HG03066 (cell line): ENCODE measurements at regions not wholly inside any gene's neighbourhood (a gene's known extent, or its start where the extent isn't known, plus 50 kb on each side); places are given as distances from the start of the nearest gene placed in this dataset.
"Not testable (repeated sequence)": the region's sequence is repeated elsewhere in the genome, so short reads cannot be mapped to it uniquely, and the experiment has no call there.

Experiments used
- ATAC-seq: cut with Tn5 transposase; IDR thresholded peaks from one replicate; pipeline ENCODE4 v1.9.1; 2021; ENCODE audit warnings: low read depth; ENCODE audit not compliant: unreplicated experiment

DNA sequence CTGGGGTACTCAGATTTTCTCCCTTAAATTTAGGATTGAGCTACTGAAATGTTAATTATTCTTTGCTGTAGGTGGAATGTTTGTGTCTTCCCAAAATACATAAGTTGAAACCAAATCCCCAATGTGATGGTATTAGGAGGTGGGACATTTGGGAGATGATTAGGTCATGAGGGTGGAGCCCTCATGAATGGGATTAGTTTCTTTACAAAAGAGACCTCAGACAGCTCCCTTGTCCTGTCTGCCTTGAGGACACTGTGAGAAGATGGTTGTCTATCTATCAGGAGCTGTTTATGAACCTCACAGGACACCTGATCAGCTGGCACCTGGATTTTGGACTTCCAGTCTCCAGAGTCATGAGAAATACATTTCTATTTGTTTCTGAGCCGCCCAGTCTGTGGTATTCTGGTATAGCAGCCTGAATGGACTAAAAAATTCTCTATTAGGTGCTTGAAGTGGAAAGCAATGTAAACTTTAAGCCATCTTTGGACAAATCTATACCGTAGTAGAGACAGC is 99.2 kb upstream of the UXS1 start:
- ATAC-seq: no peak

DNA sequence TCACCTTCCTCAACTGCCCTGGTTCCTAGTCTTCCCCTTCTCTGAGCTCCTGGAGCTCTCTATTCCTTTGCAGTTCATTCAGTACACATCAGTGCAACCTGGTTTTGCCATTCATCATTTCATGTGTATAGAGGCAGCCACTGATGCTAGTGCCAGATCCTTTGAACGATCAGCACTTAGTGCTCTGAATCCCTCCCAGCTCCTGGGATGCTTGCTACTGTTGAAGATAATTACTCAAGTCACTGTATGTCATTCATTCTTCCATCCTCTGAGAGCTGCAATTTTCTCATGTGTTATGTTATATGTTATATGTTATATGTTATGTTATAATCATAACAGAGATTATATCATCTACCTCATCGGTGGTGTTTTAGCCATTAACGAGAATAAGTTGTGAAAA is 98.5 kb upstream of the UXS1 start:
- ATAC-seq: no peak

DNA sequence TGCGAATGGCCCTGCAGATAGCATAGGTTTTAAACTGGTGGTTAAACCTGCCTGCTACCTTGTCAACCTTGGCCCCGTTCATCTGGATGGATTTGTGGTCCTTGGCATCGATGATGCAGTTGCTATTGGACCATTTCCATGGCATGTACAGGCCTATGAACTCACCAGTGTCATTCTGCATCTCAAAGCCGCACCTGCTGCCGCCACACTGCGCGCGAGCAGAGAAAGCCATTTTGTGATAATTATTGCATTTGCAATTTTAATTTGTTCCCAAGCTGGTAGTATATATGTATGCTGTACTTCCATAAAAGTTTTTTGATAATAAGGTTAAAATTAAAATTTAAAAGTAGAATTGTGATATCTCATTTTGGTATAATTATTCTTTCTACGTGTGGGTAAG is 94.8 kb upstream of the UXS1 start:
- ATAC-seq: no peak

DNA sequence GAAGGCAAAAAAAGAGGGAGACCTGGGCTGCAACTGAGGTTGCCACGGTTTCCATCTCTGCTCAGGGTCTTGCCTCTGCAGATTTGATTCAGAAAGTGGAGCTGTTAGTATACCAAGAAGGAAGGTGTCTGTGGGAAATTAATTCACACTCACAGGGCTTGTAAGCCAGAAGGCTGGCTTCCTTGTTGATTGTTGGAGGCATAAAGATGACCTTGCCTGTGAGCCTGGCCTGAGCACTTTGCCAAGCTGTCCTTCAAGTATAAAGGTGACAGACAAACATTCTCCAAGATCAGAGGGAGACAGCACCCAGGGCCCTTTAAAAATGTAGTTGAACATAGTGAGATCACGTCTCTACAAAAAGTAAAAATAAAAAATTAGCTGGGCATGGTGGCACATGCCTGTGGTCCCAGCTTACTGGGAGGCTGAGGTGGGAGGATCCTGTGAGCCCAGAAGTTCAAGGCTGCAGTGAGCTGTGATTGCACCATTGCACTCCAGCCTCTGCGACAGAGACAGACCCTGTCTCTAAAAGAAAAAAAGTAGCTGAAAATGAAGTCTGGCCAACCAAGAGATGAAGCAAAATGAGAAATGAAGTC is 91.2 kb upstream of the UXS1 start:
- ATAC-seq: no peak

DNA sequence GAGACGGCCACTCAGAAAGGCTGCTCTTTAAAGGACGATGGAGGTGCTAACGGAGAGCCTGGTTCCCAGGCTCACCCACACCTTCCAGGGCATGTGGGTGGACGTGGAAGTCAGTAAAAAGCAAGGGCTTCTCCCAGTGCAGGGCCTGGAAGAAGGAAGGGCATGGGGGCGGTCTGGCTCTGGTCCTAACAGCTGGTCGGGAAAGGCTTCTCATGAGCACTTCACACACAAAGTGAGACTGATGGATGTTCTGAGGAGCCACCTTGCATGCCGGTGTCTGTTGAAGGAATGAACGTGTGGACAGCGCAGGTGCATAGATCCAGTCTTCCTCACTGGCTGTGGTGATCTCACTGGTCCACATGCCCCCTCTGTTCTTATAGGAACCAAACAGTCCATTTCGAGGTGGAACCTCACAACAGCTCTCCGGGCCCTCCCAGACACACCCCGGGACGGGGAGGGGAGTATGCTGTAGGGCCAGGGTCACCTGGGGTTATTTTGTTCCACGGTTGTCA is 90.6 kb upstream of the UXS1 start:
- no peak for ATAC-seq

DNA sequence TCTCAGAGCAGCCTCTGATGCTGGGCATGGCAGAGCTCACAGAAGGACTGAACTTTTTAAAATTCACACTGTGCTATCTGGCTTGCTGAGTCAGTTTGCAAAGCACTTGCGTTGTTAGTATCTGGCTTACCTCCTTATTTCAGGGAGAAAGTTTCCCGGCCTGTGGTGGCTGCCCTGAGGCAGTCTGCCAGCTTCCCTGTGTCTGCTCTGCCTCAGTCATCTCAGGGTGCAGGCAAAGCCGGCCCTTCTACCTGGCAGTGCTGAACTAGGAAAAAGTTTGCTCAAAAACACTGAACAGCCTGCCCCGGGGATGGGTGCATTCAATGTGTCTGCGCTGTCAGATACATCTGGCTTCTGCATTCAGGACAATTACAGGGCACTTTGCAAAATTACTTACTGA is 90.2 kb upstream of the UXS1 start:
- ATAC-seq: no peak

DNA sequence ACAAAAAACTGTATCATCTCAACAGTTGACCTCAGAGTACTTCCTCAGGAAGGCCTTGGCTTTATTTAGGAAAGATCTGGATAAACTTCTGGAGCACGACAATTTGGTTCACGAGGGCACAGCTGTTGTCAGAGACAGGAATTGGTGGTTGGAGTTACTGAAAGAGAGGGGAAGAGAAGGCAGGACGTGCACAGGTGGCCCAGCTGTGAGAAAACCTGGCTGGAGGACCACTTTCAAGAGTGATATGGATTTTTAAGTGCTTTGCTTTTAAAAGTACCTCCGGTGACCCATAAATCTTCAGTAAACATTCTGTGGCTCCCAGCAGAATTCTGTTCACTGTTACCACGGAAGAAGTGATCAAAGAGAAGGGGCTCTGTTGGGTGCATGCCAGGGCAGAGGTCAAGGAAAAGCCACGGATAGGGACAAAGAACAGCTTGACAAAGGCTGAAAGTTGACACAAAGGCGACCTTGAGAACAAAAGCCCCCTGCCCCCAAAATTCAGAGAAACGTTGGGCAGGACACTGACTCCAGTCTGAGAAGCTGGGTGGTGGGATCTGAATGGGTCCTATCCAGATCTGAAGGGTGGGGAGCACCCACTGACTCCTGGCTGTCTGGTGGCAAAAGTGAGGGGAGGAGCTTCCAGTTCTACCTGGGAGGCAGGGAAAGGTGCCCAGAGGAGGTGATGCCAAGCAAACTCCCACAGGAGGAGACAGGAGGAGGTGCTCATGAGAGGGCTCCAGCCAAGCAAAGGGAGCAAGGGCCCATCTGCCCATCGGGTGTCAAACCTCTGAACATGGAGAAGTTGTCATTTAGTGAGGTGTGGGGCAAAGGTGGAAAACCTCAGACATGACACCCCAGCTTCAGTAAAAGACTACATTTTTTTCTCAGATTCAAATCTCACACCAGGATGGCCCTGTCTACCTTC is 89.4 kb upstream of the UXS1 start:
- not testable (repeated sequence) for ATAC-seq

DNA sequence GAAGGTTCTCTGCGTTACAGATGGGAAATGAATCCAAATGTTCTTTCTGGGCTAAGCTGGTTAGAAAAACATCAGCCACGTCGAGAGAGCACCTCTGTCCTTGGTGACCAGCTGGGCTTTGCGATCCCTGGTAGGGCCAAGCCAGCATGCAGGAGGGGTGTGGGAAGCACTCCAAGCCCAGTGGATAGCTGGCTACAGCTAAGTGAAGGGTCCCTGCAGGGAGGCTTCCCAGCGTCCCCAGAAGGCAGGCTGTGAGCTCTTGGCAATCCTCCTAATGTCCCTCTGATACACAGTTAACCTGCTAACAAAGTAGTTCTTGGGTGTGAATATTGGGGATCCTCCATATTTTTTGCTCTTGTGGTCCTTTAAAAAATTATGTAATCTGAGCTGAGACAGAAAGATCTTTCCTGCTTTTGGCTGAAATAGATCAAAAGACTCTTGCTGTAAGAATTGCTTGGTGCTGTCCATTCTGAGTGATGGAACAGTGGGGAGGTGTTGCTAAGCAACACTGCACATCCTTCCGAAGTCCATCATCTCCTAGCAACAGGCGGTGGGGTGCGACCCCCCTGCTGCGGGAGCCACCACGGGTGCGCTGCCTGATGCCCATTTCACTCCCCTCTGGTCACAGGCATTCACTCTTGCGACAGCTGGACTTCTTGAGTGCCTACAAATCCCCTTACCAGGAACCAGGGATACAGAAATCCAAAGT is 88.5 kb upstream of the UXS1 start:
- ATAC-seq: no peak

- ATAC-seq: not testable (repeated sequence)
Observed at GRCh38 chr2:106281907-106282430, 87.9 kb upstream of the UXS1 start.

GRCh38 chr2:106280722-106281446 is 86.8 kb upstream of the UXS1 start:
- no peak for ATAC-seq

- ATAC-seq: no peak
Observed at GRCh38 chr2:106280224-106280623, 86.1 kb upstream of the UXS1 start.

DNA sequence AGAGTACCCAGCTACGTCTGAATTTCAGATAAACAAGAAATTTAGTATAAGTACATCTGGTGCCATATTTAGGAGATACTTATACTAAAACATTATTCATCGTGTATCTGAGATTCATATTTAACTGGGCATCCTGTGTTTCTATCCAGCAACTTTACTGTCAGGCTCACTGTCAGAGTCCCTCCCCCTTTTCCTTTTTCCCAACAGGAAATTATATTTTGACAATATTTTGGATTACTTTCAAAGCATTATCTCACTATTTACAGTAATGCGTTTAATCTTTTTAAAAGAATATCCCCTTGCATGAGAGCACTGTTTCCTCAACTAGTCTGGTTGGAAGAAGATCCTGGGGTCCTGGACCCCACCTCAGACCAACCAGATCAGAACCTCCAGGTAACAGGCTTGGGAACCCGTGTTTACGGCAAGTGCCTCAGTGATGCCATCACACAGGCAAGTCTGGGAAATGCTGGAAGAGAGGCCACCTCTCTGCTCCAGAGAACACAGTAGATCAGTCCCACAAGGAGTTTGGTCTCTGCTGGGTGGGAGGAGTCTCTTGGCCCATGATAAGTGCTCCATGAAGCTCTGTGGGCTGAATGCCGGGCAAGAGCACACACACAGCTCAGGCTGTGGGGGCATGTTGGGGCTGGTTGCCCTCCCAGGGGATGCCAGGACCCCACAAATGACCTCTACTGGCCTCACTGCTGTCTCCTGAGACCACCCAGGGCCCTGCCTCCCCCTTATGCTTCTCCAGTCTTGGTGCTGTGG is 84.2 kb upstream of the UXS1 start:
- ATAC-seq: no peak

DNA sequence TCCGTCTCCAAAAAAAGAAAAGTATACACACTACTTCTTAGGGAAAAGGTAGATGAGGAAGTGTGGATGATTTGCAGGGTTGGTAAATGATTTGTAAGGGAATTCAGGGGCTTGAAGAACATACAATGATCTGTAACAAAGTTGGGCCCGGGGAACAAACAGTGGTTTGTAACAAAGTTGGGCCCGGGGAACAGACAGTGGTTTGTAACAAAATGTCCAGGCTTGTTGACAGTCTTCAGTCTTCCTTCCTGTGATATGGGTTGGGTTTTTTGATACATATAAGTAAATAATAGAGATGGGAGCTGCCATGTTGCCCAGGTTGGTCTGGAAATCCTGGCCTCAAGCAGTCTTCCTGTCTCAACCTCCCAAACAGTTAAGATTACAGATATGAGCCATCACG is 83.3 kb upstream of the UXS1 start:
- ATAC-seq: no peak

GRCh38 chr2:106275971-106276370 is 81.9 kb upstream of the UXS1 start:
- no peak for ATAC-seq

GRCh38 chr2:106274668-106275067 is 80.6 kb upstream of the UXS1 start:
- no peak for ATAC-seq

- ATAC-seq: no peak
Observed at GRCh38 chr2:106272216-106272807, 78.2 kb upstream of the UXS1 start.

GRCh38 chr2:106270471-106270891 is 76.4 kb upstream of the UXS1 start:
- ATAC-seq: no peak

DNA sequence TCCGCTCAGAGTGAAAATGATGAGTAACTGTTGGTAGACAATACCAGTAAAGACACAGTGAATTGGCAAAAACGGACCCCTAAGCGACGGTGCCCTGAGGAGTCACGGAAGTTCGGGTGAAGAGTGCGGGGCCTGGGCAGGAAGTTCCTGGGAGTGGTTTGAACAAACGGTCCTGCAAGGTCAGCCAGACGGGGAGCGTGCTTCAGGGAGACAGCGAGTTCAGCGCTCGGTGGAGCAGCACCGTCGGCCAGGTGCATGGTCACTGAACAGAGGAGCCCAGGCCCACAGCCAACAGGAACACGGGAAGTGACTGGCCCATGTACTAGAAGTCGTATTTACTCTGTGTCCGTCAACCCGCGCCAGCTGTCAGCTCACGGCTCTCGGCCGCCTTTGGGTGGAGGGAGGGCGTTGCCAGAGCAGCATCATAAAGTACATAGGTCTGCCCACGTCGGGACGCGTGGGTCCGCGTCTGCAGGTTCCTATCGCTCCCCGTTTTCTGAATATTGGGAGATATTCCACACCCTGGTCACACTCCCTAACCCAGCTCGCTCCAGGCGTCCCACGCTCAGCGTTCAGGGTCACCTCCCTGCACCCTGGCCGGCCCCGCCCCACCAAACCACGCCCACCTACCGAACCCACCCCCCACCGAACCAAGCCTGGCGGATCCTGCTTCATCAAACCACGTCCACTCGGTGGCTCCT is 75.6 kb upstream of the UXS1 start:
- ATAC-seq: peak; percentile 73
